ENCODE measurements at regions not wholly inside any gene's neighbourhood (a gene's known extent, or its start where the extent isn't known, plus 50 kb on each side); places are given as distances from the start of the nearest gene placed in this dataset.
A peak's percentile ranks its signal among the peaks of the same experiment; 100 is the strongest.
"Not testable (repeated sequence)": the region's sequence is repeated elsewhere in the genome, so short reads cannot be mapped to it uniquely, and the experiment has no call there.

GRCh38 chr20:19915111-19915798 lies 101.9 kb upstream of the NAA20 start:
- DNase-seq: no peak
- H3K36me3 ChIP-seq: no peaks in the 10 kb centered on the region
- H3K9me3 ChIP-seq: no peaks in the 10 kb centered on the region
- intact Hi-C loops (cut with DNase I): no loop called here
- no peaks in the 10 kb centered on the region for H3K27me3 ChIP-seq
- no peak overlapping the region for H3K9ac ChIP-seq (ENCODE audit: low read depth in 2 of 2, low read length in 2 of 2)
- H3K4me1 ChIP-seq: peaks cover 3% of the 10 kb centered on the region
- H3K4me3 ChIP-seq: no peak overlapping the region
- TF ChIP-seq CTCF (IDR thresholded peaks at IDR 0.05): no peak
- peak overlapping the region; percentile 20 for H3K27ac ChIP-seq

GRCh38 chr20:19916531-19917485 lies 100.4 kb upstream of the NAA20 start:
- Histone ChIP-seq H3K27ac (no peak overlapping the region), H3K4me1 (no peaks in the 10 kb centered on the region), H3K9me3 (no peaks in the 10 kb centered on the region), H3K4me3 (no peak overlapping the region), H3K36me3 (no peaks in the 10 kb centered on the region), H3K9ac (ENCODE audit: low read depth in 2 of 2, low read length in 2 of 2) (no peak overlapping the region), H3K27me3 (no peaks in the 10 kb centered on the region)
- no peak for DNase-seq
- intact Hi-C loops (cut with DNase I): no loop called here
- no peak for TF ChIP-seq CTCF (IDR thresholded peaks at IDR 0.05)

GRCh38 chr20:19918965-19919329 lies 98.2 kb upstream of the NAA20 start:
- Histone ChIP-seq H3K4me1 (no peaks in the 10 kb centered on the region), H3K9ac (ENCODE audit: low read depth in 2 of 2, low read length in 2 of 2) (no peak overlapping the region), H3K9me3 (no peaks in the 10 kb centered on the region), H3K36me3 (no peaks in the 10 kb centered on the region), H3K27me3 (no peaks in the 10 kb centered on the region), H3K27ac (no peak overlapping the region), H3K4me3 (no peak overlapping the region)
- no peak for TF ChIP-seq CTCF (IDR thresholded peaks at IDR 0.05)
- intact Hi-C loops (cut with DNase I): no loop called here
- no peak for DNase-seq

GRCh38 chr20:19920381-19921138 lies 96.6 kb upstream of the NAA20 start:
- DNase-seq: no peak
- H3K4me1 ChIP-seq: no peaks in the 10 kb centered on the region
- H3K36me3 ChIP-seq: no peaks in the 10 kb centered on the region
- H3K9me3 ChIP-seq: no peaks in the 10 kb centered on the region
- no peak for TF ChIP-seq CTCF (IDR thresholded peaks at IDR 0.05)
- intact Hi-C loops (cut with DNase I): no loop called here
- H3K9ac ChIP-seq (ENCODE audit: low read depth in 2 of 2, low read length in 2 of 2): no peak overlapping the region
- H3K4me3 ChIP-seq: no peak overlapping the region
- H3K27me3 ChIP-seq: no peaks in the 10 kb centered on the region
- H3K27ac ChIP-seq: no peak overlapping the region

GRCh38 chr20:19921284-19921793 lies 95.8 kb upstream of the NAA20 start:
- Histone ChIP-seq H3K36me3 (no peaks in the 10 kb centered on the region), H3K27me3 (no peaks in the 10 kb centered on the region), H3K9me3 (no peaks in the 10 kb centered on the region), H3K4me3 (no peak overlapping the region), H3K9ac (ENCODE audit: low read depth in 2 of 2, low read length in 2 of 2) (no peak overlapping the region), H3K4me1 (no peaks in the 10 kb centered on the region), H3K27ac (no peak overlapping the region)
- intact Hi-C loops (cut with DNase I): no loop called here
- no peak for TF ChIP-seq CTCF (IDR thresholded peaks at IDR 0.05)
- DNase-seq: no peak

- H3K36me3 ChIP-seq; H3K9me3 ChIP-seq; intact Hi-C loops (cut with DNase I); H3K4me3 ChIP-seq; H3K27me3 ChIP-seq; H3K9ac ChIP-seq (ENCODE audit: low read depth in 2 of 2, low read length in 2 of 2); DNase-seq; H3K27ac ChIP-seq; H3K4me1 ChIP-seq: not testable (repeated sequence)
Observed at GRCh38 chr20:19921829-19922228, 95.3 kb upstream of the NAA20 start.

Measured in colonic mucosa (tissue), 4 donors.